ENCODE measurements at regions not wholly inside any gene's neighbourhood (a gene's known extent, or its start where the extent isn't known, plus 50 kb on each side); places are given as distances from the start of the nearest gene placed in this dataset.
A peak's percentile ranks its signal among the peaks of the same experiment; 100 is the strongest.

DNA sequence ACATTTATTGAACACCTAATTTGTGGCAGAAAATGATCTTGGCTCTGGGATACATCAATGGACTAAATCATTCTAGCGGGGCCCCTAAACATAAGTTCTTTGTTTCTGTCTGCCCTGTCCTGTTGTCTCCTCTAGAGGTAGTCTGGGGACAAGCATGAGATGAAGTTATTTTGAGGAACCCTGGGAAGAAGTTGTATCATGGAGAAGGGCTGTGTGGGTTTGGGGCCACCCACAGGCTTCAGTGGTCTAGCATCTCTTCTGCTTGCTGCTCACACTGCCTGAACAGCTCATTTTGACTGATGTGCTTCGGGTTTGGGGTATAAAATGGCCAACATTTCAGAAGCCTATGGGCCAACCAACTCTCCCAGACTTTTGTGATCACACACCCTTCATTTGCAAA, 50.3 kb upstream of the OSBPL11 start:
- H3K4me3 ChIP-seq (ENCODE audit: low read depth, low read length), result no peak overlapping the region
- no peak for DNase-seq (ENCODE audit: low read depth)
- no peak for TF ChIP-seq CTCF (IDR thresholded peaks at IDR 0.05; ENCODE audit: insufficient read depth, low read length)

GRCh38 chr3:125646581-125646980, 51.3 kb upstream of the OSBPL11 start:
- no peak for DNase-seq (ENCODE audit: low read depth)
- no peak for TF ChIP-seq CTCF (IDR thresholded peaks at IDR 0.05; ENCODE audit: insufficient read depth, low read length)
- H3K4me3 ChIP-seq (ENCODE audit: low read depth, low read length), result no peak overlapping the region

GRCh38 chr3:125647318-125648014, 52.2 kb upstream of the OSBPL11 start:
- H3K4me3 ChIP-seq (ENCODE audit: low read depth, low read length), result no peak overlapping the region
- no peak for TF ChIP-seq CTCF (IDR thresholded peaks at IDR 0.05; ENCODE audit: insufficient read depth, low read length)
- no peak for DNase-seq (ENCODE audit: low read depth)

- H3K4me3 ChIP-seq (ENCODE audit: low read depth, low read length), result no peak overlapping the region
- no peak for TF ChIP-seq CTCF (IDR thresholded peaks at IDR 0.05; ENCODE audit: insufficient read depth, low read length)
- peak; percentile 15 for DNase-seq (ENCODE audit: low read depth)
Observed at GRCh38 chr3:125651244-125651643, 55.9 kb upstream of the OSBPL11 start.

DNA sequence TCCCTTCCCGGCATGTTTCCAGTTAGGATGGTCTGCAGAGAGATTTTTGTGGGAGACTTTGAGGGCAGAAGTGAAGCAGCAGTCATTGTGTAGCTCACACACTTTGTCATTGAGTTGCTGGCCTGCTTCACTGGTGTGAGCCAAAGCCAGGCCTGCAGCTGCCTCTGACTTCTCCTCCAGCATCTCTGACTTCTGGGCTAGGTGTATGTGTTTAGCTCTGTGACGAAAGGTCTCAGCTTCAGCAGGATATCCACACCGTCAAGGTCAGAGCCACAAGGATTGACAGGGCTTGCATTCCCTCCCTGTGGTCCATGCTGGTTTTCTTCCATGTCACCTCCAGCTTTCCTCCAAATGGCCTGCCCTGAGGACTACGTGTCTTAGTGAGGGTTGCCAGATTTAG, 57.1 kb upstream of the OSBPL11 start:
- no peak overlapping the region for H3K4me3 ChIP-seq (ENCODE audit: low read depth, low read length)
- no peak for TF ChIP-seq CTCF (IDR thresholded peaks at IDR 0.05; ENCODE audit: insufficient read depth, low read length)
- no peak for DNase-seq (ENCODE audit: low read depth)

DNA sequence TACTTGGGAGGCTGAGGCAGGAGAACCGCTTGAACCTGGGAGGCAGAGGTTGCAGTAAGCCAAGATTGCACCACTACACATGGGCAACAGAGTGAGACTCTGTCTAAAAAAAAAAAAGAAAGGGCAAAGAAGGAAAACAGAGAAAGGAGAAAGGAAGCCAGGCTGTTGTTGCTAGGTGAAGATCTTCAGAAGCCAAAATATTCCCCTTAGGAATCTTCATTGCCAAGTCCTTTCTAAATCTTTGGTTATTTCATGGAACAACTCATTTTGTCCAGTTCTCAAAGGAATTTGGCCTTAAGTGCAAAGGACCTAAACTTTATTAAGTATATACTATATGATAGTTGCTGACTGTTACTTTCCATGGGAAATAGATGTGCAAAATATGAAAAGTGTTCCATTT, 59.2 kb upstream of the OSBPL11 start:
- DNase-seq (ENCODE audit: low read depth), result no peak
- no peak for TF ChIP-seq CTCF (IDR thresholded peaks at IDR 0.05; ENCODE audit: insufficient read depth, low read length)
- H3K4me3 ChIP-seq (ENCODE audit: low read depth, low read length), result no peak overlapping the region

DNA sequence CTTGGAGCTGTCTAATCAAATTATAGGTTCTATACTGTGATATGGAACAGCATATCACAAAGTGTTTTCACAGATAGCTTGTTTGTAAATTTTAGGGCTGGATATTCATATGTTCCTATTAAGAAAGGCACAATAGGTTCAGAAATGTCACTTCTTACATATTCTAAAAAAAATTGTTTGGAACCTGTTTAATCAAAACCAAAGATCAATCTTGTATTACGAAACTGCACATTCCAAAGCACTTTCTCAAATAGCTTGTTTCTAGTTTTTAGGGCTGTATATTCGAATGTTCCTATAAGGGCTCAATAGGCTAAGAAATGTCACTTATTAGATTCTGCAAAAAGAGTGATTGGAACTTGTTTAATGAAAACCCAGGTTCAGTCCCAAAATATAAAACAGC, 67.4 kb upstream of the OSBPL11 start:
- TF ChIP-seq CTCF (IDR thresholded peaks at IDR 0.05; ENCODE audit: insufficient read depth, low read length), result no peak
- peak; percentile 20 for DNase-seq (ENCODE audit: low read depth)
- H3K4me3 ChIP-seq (ENCODE audit: low read depth, low read length), result no peak overlapping the region

Data from fibroblast of the aortic adventitia (primary cell).